GM19452 (cell line): ENCODE measurements at regions not wholly inside any gene's neighbourhood (a gene's known extent, or its start where the extent isn't known, plus 50 kb on each side); places are given as distances from the start of the nearest gene placed in this dataset.

Experiments used
- ATAC-seq: cut with Tn5 transposase; IDR thresholded peaks from one replicate; pipeline ENCODE4 v1.9.1; 2021; ENCODE audit not compliant: unreplicated experiment

DNA sequence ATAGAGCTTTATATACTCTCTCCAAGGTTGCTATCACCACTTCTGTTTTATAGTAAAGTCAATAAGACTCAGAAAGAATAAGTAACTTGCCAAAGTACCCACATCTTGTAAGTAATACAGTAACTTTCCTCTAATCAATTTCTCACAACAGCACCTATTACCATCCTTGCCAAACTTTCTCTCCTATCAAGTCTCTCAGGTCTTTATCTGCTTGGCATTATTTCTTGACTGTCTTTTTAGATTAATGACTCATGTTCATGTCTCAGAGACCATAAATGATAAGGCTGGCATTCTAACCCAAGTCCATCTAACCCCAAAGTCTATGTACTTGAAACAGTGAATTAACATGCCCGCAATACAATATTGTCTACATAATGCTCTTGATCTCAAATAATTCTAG is 618.0 kb upstream of the ZEB2 start:
- ATAC-seq = no peak

- no peak for ATAC-seq
Observed at GRCh38 chr2:145137211-145137610, 617.3 kb upstream of the ZEB2 start.

DNA sequence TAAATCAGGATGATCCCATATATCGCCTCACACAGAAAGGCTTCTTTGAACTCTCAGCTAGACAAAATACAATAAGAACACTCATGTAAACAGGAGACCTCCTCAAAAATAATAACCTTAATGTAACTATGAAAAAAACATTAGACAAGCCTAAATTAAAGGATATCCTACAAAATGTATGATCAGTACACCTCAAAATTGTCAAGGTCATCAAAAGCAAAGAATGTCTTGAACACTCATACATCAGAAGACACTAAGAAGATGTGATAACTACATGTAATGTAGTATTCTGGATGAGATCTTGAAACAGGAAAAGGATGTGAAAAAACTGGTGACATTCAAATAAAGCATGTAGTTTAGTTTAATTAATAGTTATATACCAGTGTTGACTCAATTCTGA is 616.8 kb upstream of the ZEB2 start:
- ATAC-seq = no peak

GRCh38 chr2:145126146-145126545 is 606.2 kb upstream of the ZEB2 start:
- ATAC-seq = no peak

GRCh38 chr2:145124085-145124484 is 604.2 kb upstream of the ZEB2 start:
- no peak for ATAC-seq

DNA sequence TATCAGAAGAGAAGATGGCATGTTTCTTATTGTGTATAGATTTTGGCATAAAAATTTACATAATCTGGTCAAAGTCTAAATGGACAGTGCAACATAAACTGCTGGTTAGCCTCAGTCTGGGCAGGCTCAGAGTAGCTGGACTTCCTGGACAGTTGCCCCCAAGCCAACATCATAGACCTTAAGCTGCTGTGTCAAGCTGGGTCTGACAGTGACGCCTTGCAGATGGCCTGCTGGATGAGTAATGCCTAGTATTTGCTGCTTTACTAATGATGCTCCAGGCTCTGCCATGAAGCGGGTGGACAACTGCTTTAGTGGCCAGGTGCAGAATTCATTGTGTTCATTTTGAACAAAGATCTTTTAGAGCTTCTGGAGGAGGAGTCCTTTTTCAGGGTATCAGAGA is 603.7 kb upstream of the ZEB2 start:
- no peak for ATAC-seq

GRCh38 chr2:145119225-145119624 is 599.3 kb upstream of the ZEB2 start:
- peak; percentile 64 for ATAC-seq

DNA sequence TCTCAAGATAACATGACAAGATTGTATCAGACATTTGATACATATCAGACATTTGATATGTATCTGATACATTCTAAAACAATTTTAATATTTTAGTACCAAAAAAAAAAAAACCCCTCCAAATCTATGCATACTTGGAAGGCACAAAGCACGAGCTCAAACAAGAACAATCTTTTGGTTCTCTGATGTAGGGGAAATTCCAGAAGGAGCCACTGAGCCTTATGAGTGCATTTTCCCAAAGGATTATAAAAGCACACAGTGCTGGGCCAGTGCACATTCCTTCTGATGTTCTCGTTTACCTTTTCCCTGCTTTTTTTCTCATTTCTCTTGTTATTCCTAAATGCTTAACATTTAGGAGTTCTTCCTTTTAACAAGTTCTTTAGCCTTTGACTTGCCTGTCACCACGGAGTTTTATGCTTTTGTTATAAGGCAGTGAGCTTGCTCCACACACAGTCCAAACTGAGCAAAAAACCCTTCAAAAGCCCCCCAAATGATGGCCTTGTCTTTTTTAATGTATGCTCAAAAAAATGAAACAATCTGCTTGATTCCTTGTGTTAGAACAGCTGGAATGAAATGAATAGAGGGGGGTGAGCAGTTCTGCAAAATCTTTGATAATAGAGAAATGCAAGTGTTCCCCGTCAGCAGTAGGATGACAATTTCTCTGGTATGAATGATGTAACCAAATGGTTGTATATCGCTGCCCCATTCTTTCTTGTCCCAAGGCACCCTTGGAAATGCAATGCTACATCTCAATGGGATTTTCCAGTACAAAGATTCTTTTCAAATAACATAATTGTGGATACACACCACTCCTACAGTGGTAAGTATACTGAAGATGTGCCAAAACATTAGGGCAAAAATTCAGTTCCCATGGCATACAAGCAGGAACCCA is 597.2 kb upstream of the ZEB2 start:
- ATAC-seq = no peak

DNA sequence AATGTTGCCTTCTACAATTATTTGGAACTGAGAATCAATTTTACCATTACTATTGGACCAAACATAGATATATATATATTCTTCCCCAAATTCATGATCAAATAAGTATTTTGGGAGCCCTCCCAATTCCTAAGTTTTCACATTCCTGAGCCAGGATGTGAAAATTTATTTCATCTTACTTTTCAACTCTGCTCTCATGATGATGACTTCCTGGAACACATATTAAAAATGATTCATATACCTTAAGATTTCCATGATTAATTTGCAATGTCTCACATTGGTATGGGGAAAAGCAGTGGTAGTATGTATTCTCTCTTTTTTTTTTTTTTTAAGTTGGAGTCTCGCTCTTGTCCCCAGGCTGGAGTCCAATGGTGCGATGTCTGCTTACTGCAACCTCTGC is 596.1 kb upstream of the ZEB2 start:
- no peak for ATAC-seq

DNA sequence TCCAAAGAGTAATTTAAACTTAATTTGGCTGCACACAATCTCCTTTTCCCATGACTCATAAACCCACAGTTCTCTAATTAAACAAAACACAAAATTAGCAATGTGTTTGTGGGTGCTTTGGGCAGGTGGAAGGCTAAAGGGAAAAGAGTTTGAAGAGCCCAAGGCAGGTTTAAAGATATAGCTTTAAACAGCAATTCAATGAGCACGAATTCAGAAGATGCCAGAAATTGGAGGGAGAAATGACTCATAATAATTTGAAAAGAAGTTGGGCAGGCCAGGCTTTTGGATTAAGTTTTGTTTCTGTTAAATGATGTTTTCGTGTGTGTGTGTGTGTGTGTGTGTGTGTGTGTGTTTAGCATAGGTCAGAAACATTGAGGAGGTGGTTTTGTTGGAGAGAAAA is 594.8 kb upstream of the ZEB2 start:
- ATAC-seq = no peak

- ATAC-seq = no peak
Observed at GRCh38 chr2:145112467-145112866, 592.5 kb upstream of the ZEB2 start.

- no peak for ATAC-seq
Observed at GRCh38 chr2:145110668-145111356, 590.9 kb upstream of the ZEB2 start.

DNA sequence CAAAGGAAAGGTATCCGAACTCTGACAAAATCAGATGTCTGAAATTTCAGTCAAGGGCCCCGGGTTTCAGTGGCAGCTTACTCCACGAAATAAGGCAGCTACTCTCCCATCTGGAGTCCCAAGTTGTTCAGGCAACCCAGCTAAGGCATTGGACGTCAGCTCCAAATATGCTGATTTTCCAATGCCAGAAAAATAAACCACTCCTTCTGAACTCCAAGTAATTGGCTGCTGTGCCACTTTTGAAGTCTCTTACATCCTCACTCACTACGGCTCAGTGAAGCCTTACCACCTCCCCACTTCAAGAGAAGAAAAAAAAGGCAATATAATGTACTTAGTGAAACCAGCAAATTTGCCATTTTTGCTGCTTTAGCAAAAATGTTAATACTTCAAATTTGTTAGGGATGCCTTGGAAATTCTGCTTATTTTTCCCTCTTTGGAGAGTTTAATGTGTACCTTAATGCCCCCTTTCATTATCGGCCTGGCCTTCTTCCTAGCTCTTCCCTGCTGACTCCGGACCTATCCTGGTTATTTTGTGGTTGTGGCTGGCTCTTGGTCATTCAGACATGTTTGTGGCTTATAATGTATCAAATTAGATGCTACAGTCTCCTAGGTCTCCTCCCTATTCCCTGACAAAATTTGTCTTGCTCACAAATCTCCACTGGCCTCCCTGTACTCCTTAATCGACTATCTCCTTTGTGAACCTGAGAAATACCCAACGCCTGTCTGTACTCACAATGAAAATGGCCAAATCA is 589.2 kb upstream of the ZEB2 start:
- ATAC-seq = no peak

- no peak for ATAC-seq
Observed at GRCh38 chr2:145108361-145108778, 588.5 kb upstream of the ZEB2 start.

GRCh38 chr2:145106293-145106692 is 586.4 kb upstream of the ZEB2 start:
- ATAC-seq = no peak

- no peak for ATAC-seq
Observed at GRCh38 chr2:145102706-145103105, 582.8 kb upstream of the ZEB2 start.

DNA sequence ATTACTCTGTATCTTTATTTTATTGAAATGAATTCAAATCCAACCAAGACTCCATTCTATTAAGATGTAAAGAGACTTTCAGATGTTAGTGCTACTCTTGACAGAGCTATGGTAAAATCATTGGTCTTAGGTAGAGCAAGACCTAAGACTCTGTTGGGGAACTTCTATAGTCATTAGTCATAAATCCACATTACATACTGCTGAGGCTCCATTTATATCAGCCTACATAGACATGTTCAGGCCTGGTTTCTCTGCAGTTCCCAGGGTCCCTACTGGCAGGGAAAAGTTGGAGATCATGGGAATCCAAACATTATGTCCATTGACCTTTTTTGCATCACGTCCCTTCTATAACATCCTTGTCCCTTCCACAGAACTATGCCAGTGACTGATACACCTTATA is 580.4 kb upstream of the ZEB2 start:
- no peak for ATAC-seq

DNA sequence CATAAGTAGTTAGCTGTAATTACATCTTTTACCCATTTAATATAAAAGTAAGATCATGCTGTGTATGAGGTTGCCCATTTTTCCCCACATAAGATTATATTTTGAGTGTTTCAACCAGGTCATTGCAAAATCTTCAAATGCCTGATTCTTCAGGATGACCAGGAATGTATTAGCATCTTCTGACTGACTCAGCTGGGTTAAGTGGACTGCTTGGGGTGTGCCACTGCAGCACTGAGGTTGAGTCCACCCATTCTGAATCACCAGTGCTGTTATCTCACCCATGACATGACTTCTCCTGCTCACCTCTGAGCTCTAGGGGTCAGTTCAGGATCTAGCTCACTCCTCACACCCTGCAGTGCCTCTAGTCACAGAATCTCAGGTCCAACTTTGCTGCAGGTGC is 576.7 kb upstream of the ZEB2 start:
- ATAC-seq = no peak

GRCh38 chr2:145095641-145096435 is 575.9 kb upstream of the ZEB2 start:
- ATAC-seq = no peak

GRCh38 chr2:145094370-145094769 is 574.5 kb upstream of the ZEB2 start:
- no peak for ATAC-seq

DNA sequence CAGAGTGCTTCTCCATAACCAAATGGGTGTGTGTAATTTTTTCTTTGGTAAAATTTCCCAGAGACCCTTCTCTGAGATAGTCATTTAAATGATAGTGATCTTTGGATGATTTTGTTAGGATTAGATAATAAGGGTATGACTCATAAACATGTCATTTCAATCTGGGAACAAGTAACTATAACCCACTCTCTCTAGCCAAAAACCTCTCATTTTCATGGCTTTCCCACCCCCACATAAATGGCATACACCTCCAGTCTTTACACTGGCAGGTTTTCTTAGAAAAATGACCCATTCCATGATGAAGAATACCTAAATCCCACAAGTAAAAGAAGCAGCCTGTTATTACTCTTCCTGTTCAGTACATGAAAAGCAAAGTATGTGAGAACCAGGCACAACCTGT is 572.0 kb upstream of the ZEB2 start:
- ATAC-seq = no peak
